VCaP (cell line): ENCODE measurements at regions not wholly inside any gene's neighbourhood (a gene's known extent, or its start where the extent isn't known, plus 50 kb on each side); places are given as distances from the start of the nearest gene placed in this dataset.

Experiments used
- H3K27ac ChIP-seq: fragments of 450-650 bp; 2 replicates; pipeline ENCODE4 v1.5.1; 2017
- TF ChIP-seq, protein P1 (sequence below): fragments of 450-650 bp; conservative IDR thresholded peaks from 2 replicates; pipeline ENCODE4 v1.5.1; 2017; ENCODE audit warnings: mild to moderate bottlenecking, moderate library complexity

DNA sequence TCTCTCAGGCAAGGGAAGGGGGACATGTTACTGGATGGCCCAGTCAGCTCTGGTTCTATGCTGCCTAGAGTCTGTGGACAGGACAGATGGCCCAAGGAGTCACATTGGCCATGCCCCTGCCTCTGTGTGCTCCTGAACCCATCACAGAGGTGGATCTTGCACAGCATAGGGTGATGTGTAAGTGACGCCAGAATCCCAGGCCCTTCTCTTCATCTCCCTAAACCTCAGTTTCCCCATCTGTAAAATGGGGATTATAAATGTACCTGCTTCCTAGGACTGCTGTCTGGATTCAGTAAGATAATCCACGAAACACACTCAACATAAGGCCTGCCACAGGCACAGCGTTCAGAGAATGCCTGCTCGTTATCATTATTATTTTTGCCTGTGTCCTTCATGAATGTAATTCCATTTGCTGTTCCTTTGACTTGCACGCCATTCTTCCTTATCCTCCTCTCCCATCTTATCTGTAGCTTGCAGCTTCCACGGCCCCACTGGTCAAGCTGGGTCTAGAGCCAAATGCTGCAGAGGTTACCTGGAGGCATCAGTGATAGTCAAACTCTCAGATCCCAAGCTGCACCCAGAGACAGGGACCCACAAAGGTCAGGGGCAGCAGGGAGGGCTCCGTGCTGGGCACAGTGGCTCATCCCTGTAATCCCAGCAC lies 207.0 kb downstream of the MN1 start:
- TF ChIP-seq, protein P1, sequence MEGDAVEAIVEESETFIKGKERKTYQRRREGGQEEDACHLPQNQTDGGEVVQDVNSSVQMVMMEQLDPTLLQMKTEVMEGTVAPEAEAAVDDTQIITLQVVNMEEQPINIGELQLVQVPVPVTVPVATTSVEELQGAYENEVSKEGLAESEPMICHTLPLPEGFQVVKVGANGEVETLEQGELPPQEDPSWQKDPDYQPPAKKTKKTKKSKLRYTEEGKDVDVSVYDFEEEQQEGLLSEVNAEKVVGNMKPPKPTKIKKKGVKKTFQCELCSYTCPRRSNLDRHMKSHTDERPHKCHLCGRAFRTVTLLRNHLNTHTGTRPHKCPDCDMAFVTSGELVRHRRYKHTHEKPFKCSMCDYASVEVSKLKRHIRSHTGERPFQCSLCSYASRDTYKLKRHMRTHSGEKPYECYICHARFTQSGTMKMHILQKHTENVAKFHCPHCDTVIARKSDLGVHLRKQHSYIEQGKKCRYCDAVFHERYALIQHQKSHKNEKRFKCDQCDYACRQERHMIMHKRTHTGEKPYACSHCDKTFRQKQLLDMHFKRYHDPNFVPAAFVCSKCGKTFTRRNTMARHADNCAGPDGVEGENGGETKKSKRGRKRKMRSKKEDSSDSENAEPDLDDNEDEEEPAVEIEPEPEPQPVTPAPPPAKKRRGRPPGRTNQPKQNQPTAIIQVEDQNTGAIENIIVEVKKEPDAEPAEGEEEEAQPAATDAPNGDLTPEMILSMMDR = no peak
- no peak overlapping the region for H3K27ac ChIP-seq

DNA sequence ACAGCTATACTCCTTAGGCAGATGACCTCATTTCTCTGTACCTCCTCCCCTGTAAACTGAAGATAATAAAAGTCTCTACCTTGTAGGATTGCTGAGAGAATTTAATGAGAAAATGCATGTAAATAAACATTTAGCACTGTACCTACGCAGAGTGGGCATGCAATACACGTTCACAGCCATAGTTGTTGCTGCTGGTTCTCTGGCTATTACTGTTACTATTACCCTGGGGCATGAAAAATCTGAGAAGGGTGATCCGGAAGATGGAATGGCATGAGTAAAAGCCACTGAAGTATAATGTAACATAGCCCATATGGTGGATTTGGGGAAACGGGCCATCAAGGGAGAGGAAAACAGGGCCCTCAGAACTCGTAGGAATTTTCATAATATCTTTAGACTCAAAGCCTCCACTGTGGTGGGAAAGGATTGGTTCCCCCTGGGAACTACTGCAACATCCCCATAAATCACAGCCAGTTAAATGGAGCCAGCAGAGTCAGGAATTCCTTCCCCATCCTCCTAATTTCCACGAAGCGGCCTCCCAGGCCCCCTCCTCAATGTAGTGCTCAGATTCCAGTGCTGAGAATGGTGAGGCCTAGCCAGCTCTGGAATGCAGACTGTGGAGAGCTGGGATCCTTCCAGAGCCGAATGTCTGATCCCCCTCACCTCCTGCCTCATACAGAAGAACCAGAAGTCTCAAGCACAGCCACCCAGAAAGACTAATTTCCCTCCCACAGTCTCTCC lies 205.3 kb downstream of the MN1 start:
- TF ChIP-seq, protein P1 = no peak
- no peak overlapping the region for H3K27ac ChIP-seq

- H3K27ac ChIP-seq = no peak overlapping the region
- TF ChIP-seq, protein P1 = no peak
Observed at GRCh38 chr22:27597703-27598444, 203.7 kb downstream of the MN1 start.

DNA sequence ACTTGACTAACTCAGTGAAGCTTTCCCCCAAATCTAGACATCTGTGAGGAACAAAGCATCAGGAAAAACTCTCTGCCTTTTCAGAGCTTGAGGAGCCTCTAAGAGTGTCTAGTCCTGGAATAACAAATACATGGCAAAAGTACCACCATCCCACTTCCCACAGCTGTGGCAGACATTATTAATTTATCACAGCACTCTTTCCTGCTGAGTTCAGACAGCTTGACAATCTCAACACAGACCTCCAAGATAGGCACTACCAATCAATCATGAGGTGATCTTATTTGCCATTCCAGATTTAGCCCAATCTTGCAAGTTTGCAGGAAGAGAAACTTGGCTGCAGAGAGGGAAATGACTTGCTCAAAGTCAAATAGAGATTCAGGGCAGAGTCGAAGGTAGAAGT lies 202.8 kb downstream of the MN1 start:
- TF ChIP-seq, protein P1 = no peak
- no peak overlapping the region for H3K27ac ChIP-seq

DNA sequence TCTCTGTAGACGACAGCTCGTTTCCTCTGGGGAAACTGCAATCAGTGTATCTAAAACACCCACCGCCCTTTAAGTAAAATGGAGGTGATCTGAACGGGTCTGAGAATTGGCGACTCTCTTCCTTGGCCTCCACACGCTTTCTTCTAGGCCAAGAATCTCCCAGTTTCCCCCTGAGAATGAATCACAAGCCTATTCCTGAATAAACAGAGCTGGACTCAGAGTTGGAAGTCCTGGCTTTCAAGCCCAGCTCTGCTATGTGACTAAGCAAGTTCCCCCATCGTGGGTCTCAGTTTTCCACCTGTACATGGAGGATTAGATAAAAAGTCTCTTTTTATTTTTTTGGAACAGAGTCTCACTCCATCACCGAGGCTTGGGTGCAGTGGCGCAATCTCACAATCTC lies 200.4 kb downstream of the MN1 start:
- TF ChIP-seq, protein P1 = no peak
- H3K27ac ChIP-seq = no peak overlapping the region

DNA sequence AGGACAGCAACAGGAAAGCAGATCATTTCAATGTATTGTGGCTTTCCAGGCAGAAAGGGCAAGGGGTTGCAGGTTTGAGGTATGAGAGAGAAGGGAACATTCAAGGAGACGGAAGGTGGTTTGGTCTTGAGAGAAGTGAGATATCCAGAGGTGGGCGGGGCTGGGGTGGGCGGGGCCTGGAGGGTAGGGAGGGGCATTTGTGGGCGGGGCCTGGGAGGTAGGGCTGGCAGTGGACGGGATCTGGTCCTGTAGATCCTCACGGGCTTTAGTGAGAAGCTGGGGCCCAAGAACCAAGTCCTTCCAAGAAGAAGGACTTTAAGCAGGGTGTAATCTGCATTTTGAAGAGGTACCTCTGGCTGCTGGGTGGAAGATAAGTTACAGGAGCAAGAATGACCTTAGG lies 199.2 kb downstream of the MN1 start:
- TF ChIP-seq, protein P1 = no peak
- no peak overlapping the region for H3K27ac ChIP-seq

- no peak overlapping the region for H3K27ac ChIP-seq
- TF ChIP-seq, protein P1 = no peak
Observed at GRCh38 chr22:27603111-27603799, 198.3 kb downstream of the MN1 start.
